B cell (primary cell): ENCODE measurements at regions not wholly inside any gene's neighbourhood (a gene's known extent, or its start where the extent isn't known, plus 50 kb on each side); places are given as distances from the start of the nearest gene placed in this dataset.

Source experiments
- ATAC-seq: fragments of 200-7000 bp; cut with Tn5 transposase; one replicate; pipeline ENCODE4 v1.10.0; 2021; ENCODE audit warnings: low read depth, mild to moderate bottlenecking, moderate number of reproducible peaks, moderate library complexity
- CTCF ChIA-PET: fragments of 350-600 bp; sonication (Branson Sonifier 250); formaldehyde crosslinking; loops from one replicate; lab custom pipeline; 2021; ENCODE audit warnings: antibody characterized with exemption, inconsistent platforms; lab: Charles Lee
- POLR2A ChIA-PET: fragments of 350-600 bp; sonication (Branson Sonifier 250); formaldehyde crosslinking; loops from one replicate; lab custom pipeline; 2021; ENCODE audit warnings: antibody characterized with exemption; lab: Charles Lee
- DNase-seq: peaks from one replicate; pipeline ENCODE4 v3.0.0; 2013
- H2AFZ ChIP-seq: 2 replicates; pipeline ENCODE4 v1.6.1; 2012; ENCODE audit warnings: mild to moderate bottlenecking, low read depth, low read length; ENCODE audit not compliant: insufficient read depth, poor library complexity, severe bottlenecking
- H3K27ac ChIP-seq, 2 donors: 1 replicate in 1 of 2; 2 replicates in 1 of 2; pipeline ENCODE4 v1.5.1; 2012 to 2013; ENCODE audit warnings: low read length in 2 of 2, mild to moderate bottlenecking in 2 of 2, moderate library complexity in 1 of 2
- H3K27me3 ChIP-seq, 4 experiments: fragments of 200-600 bp in 1 of 4; sonication (generic) in 1 of 4; replicated peaks in 1 of 4; 1 replicate in 2 of 4; 2 replicates in 2 of 4; pipeline versions ENCODE4 v1.6.1 to v1.7.0; 2013 to 2016; ENCODE audit warnings: low read length in 3 of 4, mild to moderate bottlenecking in 2 of 4, mixed read lengths in 1 of 4, moderate library complexity in 1 of 4; ENCODE audit not compliant: insufficient read depth in 4 of 4, control insufficient read depth in 3 of 4; ENCODE audit errors: control extremely low read depth in 1 of 4
- H3K36me3 ChIP-seq, 2 experiments: replicated peaks in 1 of 2; 1 replicate in 1 of 2; 2 replicates in 1 of 2; pipeline versions ENCODE4 v1.6.1 to v1.7.1; 2013; ENCODE audit warnings: low read length in 1 of 2; ENCODE audit not compliant: insufficient read depth in 2 of 2, control insufficient read depth in 1 of 2; ENCODE audit errors: control extremely low read depth in 1 of 2, extremely low read depth in 1 of 2
- H3K4me1 ChIP-seq, 2 donors: fragments of 200-600 bp in 1 of 2; sonication (generic) in 1 of 2; 1 replicate in 1 of 2; 2 replicates in 1 of 2; pipeline versions ENCODE4 v1.5.1 to v1.6.1; 2013 to 2017; ENCODE audit warnings: low read length in 2 of 2; ENCODE audit not compliant: control insufficient read depth in 2 of 2, insufficient read depth in 2 of 2
- H3K4me2 ChIP-seq: replicated peaks from 2 replicates; pipeline ENCODE3; 2012; ENCODE audit warnings: mild to moderate bottlenecking, low read depth, low read length; ENCODE audit not compliant: poor library complexity, severe bottlenecking
- H3K4me3 ChIP-seq, 5 experiments: fragments of 200-600 bp in 1 of 5; sonication (generic) in 1 of 5; 1 replicate in 3 of 5; 2 replicates in 2 of 5; pipeline versions ENCODE4 v1.5.1 to v1.7.0; 2011 to 2016; ENCODE audit warnings: low read length in 4 of 5, mild to moderate bottlenecking in 4 of 5, low read depth in 2 of 5, control low read depth in 1 of 5, moderate library complexity in 1 of 5; ENCODE audit not compliant: insufficient read depth in 1 of 5; ENCODE audit errors: control extremely low read depth in 1 of 5, extremely low read depth in 1 of 5
- H3K79me2 ChIP-seq: fragments of 200-600 bp; sonication (generic); one replicate; pipeline ENCODE4 v1.6.0; 2016; ENCODE audit warnings: low read length; ENCODE audit not compliant: control insufficient read depth, insufficient read depth
- H3K9ac ChIP-seq: fragments of 200-600 bp; sonication (generic); 2 replicates; pipeline ENCODE4 v1.6.1; 2017; ENCODE audit warnings: mild to moderate bottlenecking, low read length, moderate library complexity
- H3K9me3 ChIP-seq, 3 donors: one replicate each; pipeline versions ENCODE4 v1.6.1 to v1.7.1; 2013; ENCODE audit warnings: low read length in 2 of 3; ENCODE audit not compliant: control insufficient read depth in 2 of 3, insufficient read depth in 1 of 3; ENCODE audit errors: control extremely low read depth in 1 of 3
- H4K20me1 ChIP-seq: 2 replicates; pipeline ENCODE4 v1.6.0; 2012; ENCODE audit warnings: mild to moderate bottlenecking, low read length; ENCODE audit not compliant: insufficient read depth, control insufficient read depth, poor library complexity, severe bottlenecking
- H3K27ac Mint-ChIP-seq: one replicate; pipeline ENCODE4 v1.8.0; 2021; ENCODE audit warnings: mixed read lengths
- H3K27me3 Mint-ChIP-seq: one replicate; pipeline ENCODE4 v1.8.0; 2021; ENCODE audit warnings: mixed read lengths
- H3K4me1 Mint-ChIP-seq: one replicate; pipeline ENCODE4 v1.8.0; 2021; ENCODE audit warnings: mixed read lengths
- H3K4me3 Mint-ChIP-seq: one replicate; pipeline ENCODE4 v1.8.0; 2021; ENCODE audit warnings: mixed read lengths
- H3K9me3 Mint-ChIP-seq: one replicate; pipeline ENCODE4 v1.8.0; 2022; ENCODE audit warnings: mixed read lengths; ENCODE audit not compliant: insufficient read depth
- EZH2 ChIP-seq: IDR thresholded peaks from 2 replicates; pipeline ENCODE4 v1.6.1; 2012; ENCODE audit warnings: borderline replicate concordance, low read depth, mild to moderate bottlenecking, moderate library complexity, low read length; ENCODE audit not compliant: insufficient read depth, poor library complexity, severe bottlenecking
- WGBS: methylation state at CpG from one replicate; pipeline ENCODE4 v1.1.5; 2013; ENCODE audit warnings: missing lambda C conversion rate; ENCODE audit not compliant: insufficient coverage; 5-methylcytosine and 5-hydroxymethylcytosine counted together
- intact Hi-C: fragments of 100-400 bp; cut with micrococcal nuclease; formaldehyde crosslinking; loops from one replicate; pipeline ENCODE4 v1.10.0; 2022
- TF ChIP-seq, protein P1 (sequence below): fragments of 200-600 bp; IDR thresholded peaks from one replicate; pipeline ENCODE4 v1.8.0; 2022; ENCODE audit warnings: antibody characterized with exemption, mild to moderate bottlenecking

DNA sequence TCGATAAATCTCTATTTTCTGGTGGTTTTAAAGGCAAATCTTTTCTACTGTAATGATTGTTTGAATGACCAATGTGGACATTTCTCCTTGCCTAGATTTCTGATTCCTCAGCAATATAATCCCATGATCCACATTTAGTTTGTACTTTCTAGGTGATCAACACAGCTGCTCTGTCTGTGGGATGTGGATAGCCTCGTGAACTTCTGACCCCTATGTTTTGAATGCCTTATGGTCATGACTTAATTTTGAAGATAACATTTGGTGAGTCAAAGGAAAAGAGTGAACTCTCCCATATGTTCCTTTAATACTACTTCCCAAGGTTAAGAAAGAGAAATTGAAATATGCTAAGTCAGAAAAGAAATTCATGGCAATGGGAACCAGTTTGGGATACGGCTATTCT lies 147.5 kb downstream of the CAVIN4 start:
- no peaks in the 10 kb centered on the region for H4K20me1 ChIP-seq
- ATAC-seq (no peak), DNase-seq (no peak)
- no peak overlapping the region for H3K4me3 ChIP-seq
- CTCF ChIA-PET, result interaction anchor here (1.0 kb wide), 1 partner anchor 11 kb away, joined by 3 read pairs; no protein-coding TSS in a partner anchor
- no peak overlapping the region for H3K27ac ChIP-seq
- no peak overlapping the region for H3K9ac ChIP-seq
- H3K27me3 ChIP-seq, result no peaks in the 10 kb centered on the region
- H3K79me2 ChIP-seq, result no peaks in the 10 kb centered on the region
- TF ChIP-seq EZH2, result no peak
- TF ChIP-seq, protein P1, sequence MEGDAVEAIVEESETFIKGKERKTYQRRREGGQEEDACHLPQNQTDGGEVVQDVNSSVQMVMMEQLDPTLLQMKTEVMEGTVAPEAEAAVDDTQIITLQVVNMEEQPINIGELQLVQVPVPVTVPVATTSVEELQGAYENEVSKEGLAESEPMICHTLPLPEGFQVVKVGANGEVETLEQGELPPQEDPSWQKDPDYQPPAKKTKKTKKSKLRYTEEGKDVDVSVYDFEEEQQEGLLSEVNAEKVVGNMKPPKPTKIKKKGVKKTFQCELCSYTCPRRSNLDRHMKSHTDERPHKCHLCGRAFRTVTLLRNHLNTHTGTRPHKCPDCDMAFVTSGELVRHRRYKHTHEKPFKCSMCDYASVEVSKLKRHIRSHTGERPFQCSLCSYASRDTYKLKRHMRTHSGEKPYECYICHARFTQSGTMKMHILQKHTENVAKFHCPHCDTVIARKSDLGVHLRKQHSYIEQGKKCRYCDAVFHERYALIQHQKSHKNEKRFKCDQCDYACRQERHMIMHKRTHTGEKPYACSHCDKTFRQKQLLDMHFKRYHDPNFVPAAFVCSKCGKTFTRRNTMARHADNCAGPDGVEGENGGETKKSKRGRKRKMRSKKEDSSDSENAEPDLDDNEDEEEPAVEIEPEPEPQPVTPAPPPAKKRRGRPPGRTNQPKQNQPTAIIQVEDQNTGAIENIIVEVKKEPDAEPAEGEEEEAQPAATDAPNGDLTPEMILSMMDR, result no peak
- intact Hi-C loops, result no loop called here
- no CpG with 5 or more reads among the region's 3 CpGs for WGBS
- POLR2A ChIA-PET, result no interaction called here
- no peak overlapping the region for H3K27ac Mint-ChIP-seq
- H3K4me1 Mint-ChIP-seq, result no peaks in the 10 kb centered on the region
- H3K4me1 ChIP-seq, result no peaks in the 10 kb centered on the region
- no peaks in the 10 kb centered on the region for H3K9me3 Mint-ChIP-seq
- no peak overlapping the region for H3K4me2 ChIP-seq
- H3K36me3 ChIP-seq, result no peaks in the 10 kb centered on the region
- no peaks in the 10 kb centered on the region for H3K9me3 ChIP-seq
- H3K27me3 Mint-ChIP-seq, result peaks cover 8% of the 10 kb centered on the region
- H2AFZ ChIP-seq, result no peak overlapping the region
- no peak overlapping the region for H3K4me3 Mint-ChIP-seq

GRCh38 chr9:100729336-100729895 lies 151.5 kb downstream of the CAVIN4 start:
- H3K4me3 ChIP-seq, result no peak overlapping the region
- H2AFZ ChIP-seq, result no peak overlapping the region
- no peaks in the 10 kb centered on the region for H4K20me1 ChIP-seq
- no peaks in the 10 kb centered on the region for H3K79me2 ChIP-seq
- no peak for DNase-seq
- H3K27me3 ChIP-seq, result no peaks in the 10 kb centered on the region
- no CpG with 5 or more reads among the region's 2 CpGs for WGBS
- H3K9me3 Mint-ChIP-seq, result no peaks in the 10 kb centered on the region
- H3K4me1 Mint-ChIP-seq, result no peaks in the 10 kb centered on the region
- no peaks in the 10 kb centered on the region for H3K4me1 ChIP-seq
- no peak overlapping the region for H3K27ac Mint-ChIP-seq
- POLR2A ChIA-PET, result no interaction called here
- H3K4me3 Mint-ChIP-seq, result no peak overlapping the region
- H3K36me3 ChIP-seq, result no peaks in the 10 kb centered on the region
- intact Hi-C loops, result no loop called here
- peaks cover 4% of the 10 kb centered on the region for H3K27me3 Mint-ChIP-seq
- no peak overlapping the region for H3K27ac ChIP-seq
- H3K9ac ChIP-seq, result no peak overlapping the region
- H3K4me2 ChIP-seq, result no peak overlapping the region
- H3K9me3 ChIP-seq, result peaks cover 0 to 12% (median 0%) of the 10 kb centered on the region in 3 donors
- no peak for ATAC-seq
- TF ChIP-seq, protein P1, result no peak
- TF ChIP-seq EZH2, result no peak
- CTCF ChIA-PET, result no interaction called here
